RCC 7860 (cell line): ENCODE measurements at regions not wholly inside any gene's neighbourhood (a gene's known extent, or its start where the extent isn't known, plus 50 kb on each side); places are given as distances from the start of the nearest gene placed in this dataset.
A peak's percentile ranks its signal among the peaks of the same experiment; 100 is the strongest.
"Not testable (repeated sequence)": the region's sequence is repeated elsewhere in the genome, so short reads cannot be mapped to it uniquely, and the experiment has no call there.

Source experiments
- DNase-seq: peaks from one replicate; pipeline ENCODE4 v3.0.0-alpha.2; 2015; ENCODE audit warnings: low spot score
- FAIRE-seq: peaks from 2 replicates; lab custom pipeline; 2012; peaks lifted over from hg19 to GRCh38; lab: Jason Lieb, UNC

DNA sequence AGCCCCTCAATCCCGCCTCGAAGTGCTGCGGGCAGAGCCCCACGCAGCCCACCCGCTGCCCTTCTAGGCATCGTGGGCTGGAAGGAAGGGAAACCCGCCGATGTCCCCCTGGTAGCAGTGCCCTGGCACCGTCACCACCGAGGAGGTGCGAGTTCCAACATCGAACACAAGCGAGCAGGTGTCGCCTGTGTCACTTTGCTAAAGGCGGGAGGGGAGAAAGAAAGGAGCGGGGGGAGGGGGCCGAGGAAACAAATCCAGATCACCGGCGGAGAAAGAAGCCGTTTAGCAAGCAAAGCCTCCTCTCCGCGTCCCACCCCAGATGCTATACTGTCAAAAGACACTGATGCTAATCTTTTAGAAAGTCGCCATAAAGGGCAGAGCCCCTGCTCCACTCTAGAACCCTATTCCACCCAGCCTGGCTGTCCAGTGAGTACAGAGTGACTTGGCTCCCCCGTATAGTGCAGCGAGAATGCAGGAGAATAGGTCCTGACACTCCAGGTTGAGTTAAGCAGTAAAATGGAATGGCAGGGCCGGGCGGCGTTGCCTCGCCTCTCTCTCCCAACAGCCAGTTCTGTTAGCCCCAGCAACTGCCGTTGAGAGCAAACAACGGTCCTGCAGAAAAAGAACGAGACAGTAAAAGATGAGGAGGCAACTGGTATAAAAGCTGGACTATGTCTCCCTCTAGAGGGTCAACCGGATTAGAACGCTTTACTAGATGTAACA lies 67.9 kb upstream of the USP15 start:
- FAIRE-seq (no peak), DNase-seq (peak; percentile 54)

DNA sequence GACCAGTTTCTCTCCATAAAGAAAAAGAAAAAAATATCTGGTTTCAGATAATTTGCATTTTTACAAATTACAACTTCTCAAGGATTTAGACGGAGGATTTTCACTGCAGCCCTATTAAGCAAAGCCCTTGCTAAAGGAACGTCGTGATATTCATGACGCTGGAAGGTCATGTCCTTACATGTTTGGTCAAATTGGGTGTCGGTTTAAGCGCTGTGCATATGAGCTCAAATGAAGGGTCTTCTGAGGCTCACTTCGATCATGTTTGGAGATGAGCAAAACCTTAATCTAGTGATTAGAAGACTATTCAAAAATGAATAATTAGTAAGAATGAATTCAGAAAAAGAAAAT lies 67.3 kb upstream of the USP15 start:
- no peak for FAIRE-seq
- DNase-seq: no peak

DNA sequence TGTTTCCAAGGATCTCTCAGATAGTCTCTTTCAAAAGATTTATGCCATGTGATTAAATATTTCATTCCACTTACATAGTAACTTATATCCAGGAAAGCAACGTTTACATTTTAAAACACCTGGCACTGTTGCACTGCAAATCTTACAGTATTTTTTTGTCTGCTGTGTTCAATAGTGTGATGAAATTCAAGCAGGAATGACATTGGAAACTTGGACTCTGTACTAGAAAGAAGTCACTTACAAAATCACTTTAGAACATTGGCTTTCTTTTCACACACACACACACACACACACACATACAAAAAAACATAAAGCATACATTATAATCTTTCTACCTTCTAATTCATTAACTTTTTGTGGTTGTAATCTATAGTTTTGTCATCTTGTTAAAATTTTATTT lies 66.2 kb upstream of the USP15 start:
- no peak for DNase-seq
- no peak for FAIRE-seq

GRCh38 chr12:62194616-62195015 lies 65.6 kb upstream of the USP15 start:
- FAIRE-seq (no peak), DNase-seq (no peak)

DNA sequence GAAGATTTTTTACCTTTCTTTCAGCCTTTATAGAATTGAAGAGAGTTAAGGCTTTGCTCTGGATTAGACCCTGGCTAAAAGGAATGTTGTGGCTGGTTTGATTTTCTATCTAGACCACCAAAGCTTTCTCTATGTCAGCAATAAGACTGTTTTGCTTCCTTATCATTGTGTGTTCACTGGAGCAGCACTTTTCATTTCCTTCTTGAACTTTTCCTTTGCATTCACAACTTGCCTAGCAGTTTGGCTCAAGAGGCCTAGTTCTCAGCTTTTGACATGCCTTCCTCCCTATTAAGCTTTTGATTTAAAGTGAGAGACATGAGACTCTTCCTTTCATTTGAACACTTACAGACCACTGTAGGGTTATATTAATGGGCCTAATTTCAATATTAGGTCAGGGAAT lies 64.1 kb upstream of the USP15 start:
- no peak for DNase-seq
- FAIRE-seq: no peak

- DNase-seq, FAIRE-seq: not testable (repeated sequence)
Measured at GRCh38 chr12:62202861-62203260, 57.3 kb upstream of the USP15 start.

- no peak for DNase-seq
- no peak for FAIRE-seq
Measured at GRCh38 chr12:62205346-62205745, 54.9 kb upstream of the USP15 start.

DNA sequence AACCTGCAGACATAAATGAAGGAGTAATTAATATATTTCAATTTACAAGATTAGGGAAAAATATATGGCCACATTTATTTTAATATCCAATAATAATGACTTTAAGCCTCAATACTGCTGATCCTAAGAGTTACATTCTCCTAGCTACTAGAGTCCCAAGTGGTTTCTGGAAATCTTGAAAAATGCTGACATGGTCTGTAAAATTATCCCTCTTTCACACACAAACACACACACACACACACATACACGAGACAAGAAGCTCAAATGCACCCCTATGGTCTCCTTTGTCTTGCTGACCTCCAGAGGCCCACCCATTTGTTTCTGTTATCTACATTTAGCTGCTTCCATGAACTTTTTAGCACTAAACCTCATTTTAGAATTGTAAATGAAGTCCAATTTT lies 53.0 kb upstream of the USP15 start:
- FAIRE-seq: no peak
- DNase-seq: no peak
